ENCODE measurements at regions not wholly inside any gene's neighbourhood (a gene's known extent, or its start where the extent isn't known, plus 50 kb on each side); places are given as distances from the start of the nearest gene placed in this dataset.
"Not testable (repeated sequence)": the region's sequence is repeated elsewhere in the genome, so short reads cannot be mapped to it uniquely, and the experiment has no call there.

DNA sequence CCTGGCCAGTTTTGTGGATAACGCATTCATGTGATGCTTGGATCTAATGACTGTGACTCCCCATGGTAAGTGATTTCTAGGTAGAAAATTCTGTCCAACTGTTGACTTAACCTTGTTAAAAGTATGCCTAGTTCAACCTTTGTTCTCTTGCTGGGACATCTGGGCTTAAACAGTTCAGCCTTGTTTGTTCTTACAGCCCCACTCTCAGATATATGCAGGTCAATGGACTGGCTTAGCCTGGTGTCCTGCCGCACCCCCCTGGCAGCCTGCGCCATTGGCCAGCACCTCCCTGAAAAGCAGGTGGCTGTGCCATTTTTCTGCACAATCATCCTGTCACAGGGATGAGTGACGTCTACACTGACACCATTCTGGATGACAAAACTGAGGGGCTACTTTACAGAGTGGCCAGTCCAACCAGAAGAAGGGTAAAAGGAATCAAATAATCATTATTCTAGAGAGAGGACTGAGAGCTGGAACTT lies 244.7 kb upstream of the ONECUT1 start:
- no peak overlapping the region for H3K27ac ChIP-seq
- no peaks in the 10 kb centered on the region for H3K36me3 ChIP-seq
- TF ChIP-seq CTCF (IDR thresholded peaks at IDR 0.05; ENCODE audit: low read depth, low read length): no peak
- no peaks in the 10 kb centered on the region for H3K9me3 ChIP-seq (ENCODE audit: severe bottlenecking)
- H3K4me3 ChIP-seq (ENCODE audit: low read depth, low read length): no peak overlapping the region
- no peak for DNase-seq
- H3K27me3 ChIP-seq (ENCODE audit: insufficient read depth, low read depth, severe bottlenecking): no peaks in the 10 kb centered on the region

DNA sequence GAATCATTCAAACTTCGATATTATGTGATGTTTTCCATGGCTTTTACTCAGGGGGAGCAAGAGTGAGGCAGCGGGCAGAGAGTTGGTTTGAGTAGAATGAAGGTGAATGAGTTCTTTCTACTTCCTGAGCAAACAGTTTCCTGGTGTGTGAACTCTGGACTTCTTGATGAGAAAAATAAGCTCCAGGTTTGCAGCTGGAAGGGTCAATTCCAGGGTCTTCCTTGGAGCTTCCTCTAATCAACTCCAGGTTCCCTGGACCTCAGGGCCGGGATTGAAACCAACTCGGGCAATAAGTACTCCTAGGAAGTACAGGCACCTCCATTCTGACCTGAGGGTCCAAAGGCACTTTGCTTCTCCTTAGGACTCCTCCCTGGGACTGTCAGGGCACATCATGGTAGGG lies 243.6 kb upstream of the ONECUT1 start:
- no peak overlapping the region for H3K27ac ChIP-seq
- TF ChIP-seq CTCF (IDR thresholded peaks at IDR 0.05; ENCODE audit: low read depth, low read length): no peak
- no peaks in the 10 kb centered on the region for H3K36me3 ChIP-seq
- DNase-seq: no peak
- no peaks in the 10 kb centered on the region for H3K27me3 ChIP-seq (ENCODE audit: insufficient read depth, low read depth, severe bottlenecking)
- H3K4me3 ChIP-seq (ENCODE audit: low read depth, low read length): no peak overlapping the region
- no peaks in the 10 kb centered on the region for H3K9me3 ChIP-seq (ENCODE audit: severe bottlenecking)

GRCh38 chr15:53031469-53031868 lies 241.3 kb upstream of the ONECUT1 start:
- no peaks in the 10 kb centered on the region for H3K9me3 ChIP-seq (ENCODE audit: severe bottlenecking)
- no peaks in the 10 kb centered on the region for H3K27me3 ChIP-seq (ENCODE audit: insufficient read depth, low read depth, severe bottlenecking)
- H3K36me3 ChIP-seq: no peaks in the 10 kb centered on the region
- TF ChIP-seq CTCF (IDR thresholded peaks at IDR 0.05; ENCODE audit: low read depth, low read length): no peak
- H3K4me3 ChIP-seq (ENCODE audit: low read depth, low read length): no peak overlapping the region
- no peak overlapping the region for H3K27ac ChIP-seq
- DNase-seq: no peak

GRCh38 chr15:53022788-53023187 lies 232.7 kb upstream of the ONECUT1 start:
- DNase-seq: no peak
- H3K27ac ChIP-seq: no peak overlapping the region
- TF ChIP-seq CTCF (IDR thresholded peaks at IDR 0.05; ENCODE audit: low read depth, low read length): no peak
- no peaks in the 10 kb centered on the region for H3K9me3 ChIP-seq (ENCODE audit: severe bottlenecking)
- no peak overlapping the region for H3K4me3 ChIP-seq (ENCODE audit: low read depth, low read length)
- no peaks in the 10 kb centered on the region for H3K27me3 ChIP-seq (ENCODE audit: insufficient read depth, low read depth, severe bottlenecking)
- no peaks in the 10 kb centered on the region for H3K36me3 ChIP-seq

DNA sequence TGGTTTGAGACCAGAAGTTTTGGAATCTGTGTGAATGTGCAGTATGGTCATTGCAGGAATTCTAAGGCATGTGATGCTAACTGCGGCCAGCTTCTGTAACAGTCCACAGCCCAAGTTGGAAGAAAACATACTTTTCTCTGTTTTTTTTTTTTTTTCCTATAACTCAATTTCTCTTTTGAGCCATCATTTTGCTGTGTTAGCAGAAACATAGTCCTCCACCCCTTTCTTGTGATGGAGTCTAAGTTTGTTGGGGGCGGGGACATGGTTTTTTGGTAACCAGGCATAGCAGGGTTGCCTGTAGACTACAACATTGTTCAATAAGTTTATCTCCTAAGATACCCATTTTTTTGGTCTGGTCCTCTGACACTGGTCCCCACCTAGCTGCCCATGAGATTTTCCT lies 223.2 kb upstream of the ONECUT1 start:
- Histone ChIP-seq H3K9me3 (ENCODE audit: severe bottlenecking) (no peaks in the 10 kb centered on the region), H3K36me3 (no peaks in the 10 kb centered on the region), H3K27ac (no peak overlapping the region), H3K27me3 (ENCODE audit: insufficient read depth, low read depth, severe bottlenecking) (no peaks in the 10 kb centered on the region), H3K4me3 (ENCODE audit: low read depth, low read length) (no peak overlapping the region)
- DNase-seq: no peak
- TF ChIP-seq CTCF (IDR thresholded peaks at IDR 0.05; ENCODE audit: low read depth, low read length): no peak

DNA sequence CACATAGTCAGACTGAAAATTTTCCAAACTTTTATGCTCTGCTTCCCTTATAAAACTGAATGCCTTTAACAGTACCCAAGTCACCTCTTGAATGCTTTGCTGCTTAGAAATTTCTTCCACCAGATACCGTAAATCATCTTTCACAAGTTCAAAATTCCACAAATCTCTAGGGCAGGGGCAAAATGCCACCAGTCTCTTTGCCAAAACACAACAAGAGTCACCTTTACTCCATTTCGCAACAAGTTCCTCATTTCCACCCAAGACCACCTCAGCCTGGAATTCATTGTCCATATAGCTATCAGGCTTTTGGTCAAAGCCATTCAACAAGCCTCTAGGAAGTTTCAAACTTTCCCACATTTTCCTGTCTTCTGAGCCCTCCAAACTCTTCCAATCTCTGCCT lies 221.6 kb upstream of the ONECUT1 start:
- H3K9me3 ChIP-seq (ENCODE audit: severe bottlenecking); DNase-seq; H3K36me3 ChIP-seq; H3K27ac ChIP-seq; H3K4me3 ChIP-seq (ENCODE audit: low read depth, low read length); H3K27me3 ChIP-seq (ENCODE audit: insufficient read depth, low read depth, severe bottlenecking): not testable (repeated sequence)

Data from WERI-Rb-1 (cell line).